LNCaP clone FGC (cell line): ENCODE measurements at regions not wholly inside any gene's neighbourhood (a gene's known extent, or its start where the extent isn't known, plus 50 kb on each side); places are given as distances from the start of the nearest gene placed in this dataset.

ENCODE experiments used
- DNase-seq: peaks from one replicate; pipeline ENCODE4 v3.0.0-alpha.2; 2011; ENCODE audit warnings: low read depth
- H3K4me3 ChIP-seq: 2 replicates; pipeline ENCODE4 v1.5.1; 2011; ENCODE audit warnings: mild to moderate bottlenecking, low read depth, low read length, control low read depth
- CTCF ChIP-seq: IDR thresholded peaks from 2 replicates; pipeline ENCODE4 v1.5.1; 2012; ENCODE audit warnings: mild to moderate bottlenecking; ENCODE audit not compliant: control insufficient read depth, insufficient read depth; ENCODE audit errors: extremely low read depth

DNA sequence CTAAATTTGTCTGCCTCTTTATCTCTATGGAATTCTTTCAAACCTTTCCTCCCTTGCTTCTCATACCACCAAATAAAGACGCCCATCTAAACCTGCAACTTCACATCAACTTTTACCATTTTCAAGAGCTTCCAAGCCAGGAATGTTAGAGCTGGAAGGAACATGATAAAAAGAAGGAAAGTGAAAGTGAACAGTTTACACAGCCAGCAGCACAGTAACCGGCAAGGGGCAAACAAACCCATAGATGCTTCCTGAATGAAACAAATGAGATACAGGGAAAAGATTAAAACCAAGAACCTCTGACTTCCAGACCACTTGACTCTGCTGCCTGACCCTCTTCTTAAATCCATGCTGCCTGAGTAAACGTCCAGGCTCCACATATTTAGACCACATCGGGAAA lies 231.1 kb upstream of the CA10 start:
- H3K4me3 ChIP-seq: no peak overlapping the region
- no peak for DNase-seq
- no peak for TF ChIP-seq CTCF

DNA sequence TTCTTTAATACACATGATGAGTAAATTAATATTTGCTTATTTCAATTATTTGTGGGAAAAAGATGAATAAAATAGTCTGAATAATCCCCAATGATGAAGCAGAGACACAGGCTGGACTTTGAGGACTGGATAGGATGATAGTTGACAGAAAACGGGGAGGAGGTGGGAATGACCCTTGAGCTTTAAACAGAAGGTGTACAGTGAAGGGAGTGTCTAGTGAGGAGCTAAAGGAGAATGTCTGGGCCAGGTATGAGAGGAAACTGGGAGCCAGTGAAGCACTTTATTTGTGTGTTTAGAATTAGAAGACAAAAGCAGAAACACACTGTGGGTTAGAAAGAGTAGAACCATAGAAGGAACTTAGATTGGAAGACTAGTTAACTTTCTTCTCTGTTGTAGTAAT lies 230.4 kb upstream of the CA10 start:
- TF ChIP-seq CTCF: no peak
- no peak for DNase-seq
- no peak overlapping the region for H3K4me3 ChIP-seq

- DNase-seq: peak; percentile 32
- no peak for TF ChIP-seq CTCF
Observed at GRCh38 chr17:52384695-52385094, 226.2 kb upstream of the CA10 start.

DNA sequence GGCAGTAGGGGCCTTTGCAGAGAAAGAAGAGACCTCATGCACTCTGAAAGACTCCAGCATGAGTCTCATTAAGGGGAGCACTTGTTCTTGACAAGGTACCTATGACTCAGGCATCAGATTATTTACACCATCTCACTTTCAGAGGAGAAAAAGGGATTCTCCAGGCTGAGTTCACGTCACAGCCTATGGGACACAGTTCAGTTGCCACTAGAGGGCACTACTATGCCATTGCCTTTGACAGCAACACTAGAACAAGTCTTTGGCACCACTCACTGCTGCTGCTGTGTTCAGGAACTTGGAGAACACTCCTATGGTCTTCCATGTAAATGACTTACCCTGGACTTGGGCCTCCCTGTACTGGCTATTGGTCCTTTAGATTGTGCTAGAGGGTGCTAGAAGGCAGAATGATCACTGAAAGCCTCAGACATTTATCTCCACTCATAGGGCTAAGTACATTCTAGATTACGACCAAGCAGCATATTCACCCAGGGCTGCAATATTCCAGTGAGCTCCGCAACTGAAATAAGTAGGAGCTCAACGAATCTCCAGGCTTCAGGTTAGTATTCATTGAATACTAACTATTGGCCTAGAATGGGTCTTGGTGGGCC lies 225.1 kb upstream of the CA10 start:
- no peak overlapping the region for H3K4me3 ChIP-seq
- peak; percentile 98 for TF ChIP-seq CTCF
- DNase-seq: peak; percentile 52

More at GRCh38 chr17:52384695-52385094, 226.2 kb upstream of the CA10 start:
- no peak overlapping the region for H3K4me3 ChIP-seq

DNA sequence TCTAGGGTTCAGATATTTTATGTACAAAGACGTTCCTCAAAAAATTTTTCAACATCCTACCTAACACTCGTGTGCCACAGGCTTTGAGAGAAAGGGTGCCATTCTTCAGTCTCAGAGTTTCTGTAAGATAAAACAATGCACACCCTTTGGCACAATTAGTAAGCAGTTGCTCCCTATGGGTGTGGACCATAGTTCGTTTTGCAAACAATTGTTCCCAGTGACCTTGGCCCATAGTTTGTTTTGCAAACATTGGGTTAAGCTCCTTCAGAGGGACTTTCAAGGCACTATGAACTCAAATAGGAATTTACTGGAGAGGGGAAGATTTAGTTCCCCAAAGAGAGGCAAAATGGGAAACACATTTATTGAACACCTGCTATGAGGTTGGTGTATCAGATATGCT lies 220.3 kb upstream of the CA10 start:
- no peak for DNase-seq
- H3K4me3 ChIP-seq: no peak overlapping the region
- no peak for TF ChIP-seq CTCF

- DNase-seq: no peak
- no peak for TF ChIP-seq CTCF
- H3K4me3 ChIP-seq: no peak overlapping the region
Observed at GRCh38 chr17:52376137-52376536, 217.6 kb upstream of the CA10 start.

- no peak for TF ChIP-seq CTCF
Observed at GRCh38 chr17:52368886-52369285, 210.4 kb upstream of the CA10 start.

More at GRCh38 chr17:52368886-52369285, 210.4 kb upstream of the CA10 start:
- no peak overlapping the region for H3K4me3 ChIP-seq
- no peak for DNase-seq
